WTC11 (cell line): ENCODE measurements at regions not wholly inside any gene's neighbourhood (a gene's known extent, or its start where the extent isn't known, plus 50 kb on each side); places are given as distances from the start of the nearest gene placed in this dataset.

Source experiments
- ATF3 ChIP-seq: sonication (generic); formaldehyde crosslinking; conservative IDR thresholded peaks from 2 replicates; pipeline ENCODE4 v1.8.1; 2022; ENCODE audit warnings: mild to moderate bottlenecking, missing genetic modification reagents
- ATF6 ChIP-seq: sonication (generic); formaldehyde crosslinking; IDR thresholded peaks from 2 replicates; pipeline ENCODE4 v1.8.1; 2023; ENCODE audit warnings: mild to moderate bottlenecking, missing genetic modification reagents
- TP53 ChIP-seq: sonication (generic); formaldehyde crosslinking; IDR thresholded peaks from 2 replicates; pipeline ENCODE4 v1.8.1; 2023; ENCODE audit warnings: mild to moderate bottlenecking, missing genetic modification reagents
- TF ChIP-seq, protein P1 (sequence below): fragments of 200-600 bp; IDR thresholded peaks from 2 replicates; pipeline ENCODE4 v1.8.0; 2022; ENCODE audit warnings: antibody characterized with exemption

GRCh38 chr9:91066856-91067255 lies 265.2 kb downstream of the SYK start:
- TF ChIP-seq ATF3 = no peak
- no peak for TF ChIP-seq ATF6 (CRISPR knock-in tag)
- TF ChIP-seq, protein P1, sequence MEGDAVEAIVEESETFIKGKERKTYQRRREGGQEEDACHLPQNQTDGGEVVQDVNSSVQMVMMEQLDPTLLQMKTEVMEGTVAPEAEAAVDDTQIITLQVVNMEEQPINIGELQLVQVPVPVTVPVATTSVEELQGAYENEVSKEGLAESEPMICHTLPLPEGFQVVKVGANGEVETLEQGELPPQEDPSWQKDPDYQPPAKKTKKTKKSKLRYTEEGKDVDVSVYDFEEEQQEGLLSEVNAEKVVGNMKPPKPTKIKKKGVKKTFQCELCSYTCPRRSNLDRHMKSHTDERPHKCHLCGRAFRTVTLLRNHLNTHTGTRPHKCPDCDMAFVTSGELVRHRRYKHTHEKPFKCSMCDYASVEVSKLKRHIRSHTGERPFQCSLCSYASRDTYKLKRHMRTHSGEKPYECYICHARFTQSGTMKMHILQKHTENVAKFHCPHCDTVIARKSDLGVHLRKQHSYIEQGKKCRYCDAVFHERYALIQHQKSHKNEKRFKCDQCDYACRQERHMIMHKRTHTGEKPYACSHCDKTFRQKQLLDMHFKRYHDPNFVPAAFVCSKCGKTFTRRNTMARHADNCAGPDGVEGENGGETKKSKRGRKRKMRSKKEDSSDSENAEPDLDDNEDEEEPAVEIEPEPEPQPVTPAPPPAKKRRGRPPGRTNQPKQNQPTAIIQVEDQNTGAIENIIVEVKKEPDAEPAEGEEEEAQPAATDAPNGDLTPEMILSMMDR = no peak
- TF ChIP-seq TP53 (CRISPR knock-in tag) = no peak
